Heart left ventricle (tissue), 16 donors: ENCODE measurements at regions not wholly inside any gene's neighbourhood (a gene's known extent, or its start where the extent isn't known, plus 50 kb on each side); places are given as distances from the start of the nearest gene placed in this dataset.

Source experiments
- ATAC-seq, 4 donors: fragments of 200-7000 bp; cut with Tn5 transposase; one replicate each; pipeline ENCODE4 v1.9.1; 2020 to 2022; ENCODE audit warnings: moderate library complexity in 4 of 4, mild to moderate bottlenecking in 3 of 4, moderate number of reproducible peaks in 1 of 4
- DNase-seq, 5 donors: peaks; one replicate each; pipeline ENCODE4 v3.0.0-alpha.2; 2020
- H3K27ac ChIP-seq, 12 donors: fragments of 200-600 bp; sonication (generic) in 4 of 12; one replicate each; pipeline versions ENCODE4 v1.5.0 to v1.8.0; 2016 to 2022; ENCODE audit warnings: mild to moderate bottlenecking in 2 of 12
- H3K27me3 ChIP-seq, 9 donors: fragments of 200-600 bp; sonication (generic) in 2 of 9; one replicate each; pipeline versions ENCODE4 v1.5.1 to v1.8.0; 2016 to 2022; ENCODE audit warnings: mild to moderate bottlenecking in 3 of 9
- H3K36me3 ChIP-seq, 9 donors: fragments of 200-600 bp; sonication (generic) in 2 of 9; one replicate each; pipeline versions ENCODE4 v1.5.0 to v1.8.0; 2018 to 2022; ENCODE audit warnings: mild to moderate bottlenecking in 2 of 9
- H3K4me1 ChIP-seq, 12 donors: fragments of 200-600 bp; sonication (generic) in 4 of 12; one replicate each; pipeline versions ENCODE4 v1.5.0 to v1.8.0; 2016 to 2022; ENCODE audit warnings: mild to moderate bottlenecking in 3 of 12
- H3K4me3 ChIP-seq, 12 donors: fragments of 200-600 bp; sonication (generic) in 4 of 12; one replicate each; pipeline versions ENCODE4 v1.5.0 to v1.8.0; 2017 to 2022; ENCODE audit warnings: mild to moderate bottlenecking in 9 of 12, moderate library complexity in 4 of 12
- H3K9me3 ChIP-seq, 12 donors: fragments of 200-600 bp; sonication (generic) in 4 of 12; one replicate each; pipeline versions ENCODE4 v1.5.0 to v1.8.0; 2016 to 2022; ENCODE audit warnings: mild to moderate bottlenecking in 1 of 12
- POLR2A ChIP-seq, 2 donors: fragments of 450-650 bp; IDR thresholded peaks; one replicate each; pipeline ENCODE4 v1.6.1; 2017; ENCODE audit warnings: antibody characterized with exemption in 2 of 2, mild to moderate bottlenecking in 2 of 2, moderate library complexity in 2 of 2
- WGBS, 4 donors: extraction: QIAGEN DNeasy Blood & Tissue Kit in 2 of 4; methylation state at CpG; one replicate each; pipeline versions ENCODE4 v1.1.5 to v1.1.7; 2013 to 2018; 5-methylcytosine and 5-hydroxymethylcytosine counted together
- intact Hi-C, 10 donors: fragments of 100-400 bp; cut with DNase I; formaldehyde crosslinking; loops; one replicate each; pipeline versions ENCODE4 v1.11.1 to v1.14.2; 2022
- TF ChIP-seq, protein P1 (sequence below), 12 donors: fragments of 200-600 bp; sonication (generic) in 4 of 12; IDR thresholded peaks; one replicate each; pipeline versions ENCODE4 v1.5.0 to v1.8.0; 2018 to 2022; ENCODE audit warnings: antibody characterized with exemption in 12 of 12, mild to moderate bottlenecking in 5 of 12
- donor health status: ischemic (EF 13 %, LVEDD 7.1; RV severe dilation, severe dysfunction).
- donor health status: healthy with polysubstance abuse.
- donor health status: DM: no; HTN: yes; CAD: no.
- donor health status: DM: no; HTN: no; CAD: no.
- donor health status: ischemic (EF 25% LVEDD 6.9; RV normal size, moderate dysfunction).
- donor health status: ischemic (EF 25% LVEDD 5.7; RV mildly dilated, moderate dysfunction).
- donor health status: healthy.
- donor health status: DM: yes; HTN: yes; CAD: no.
- donor health status: ischemic (EF 35%, LVEDD 5.7; RV mildly dilated, moderate dysfunction).
- donor health status: nonischemic (EF 11% LVEDD 7.7; RV severe dilation, severe dysfunction).
- donor health status: DM: yes; HTN: yes; CAD: no.
- donor health status: PGD.
- donor health status: ischemic (EF 29% LVEDD 5.4; RV normal size, mild dysfunction).
- donor health status: nonischemic (EF 23%, LVEDD 6.1; RV moderate dilation, normal function).

DNA sequence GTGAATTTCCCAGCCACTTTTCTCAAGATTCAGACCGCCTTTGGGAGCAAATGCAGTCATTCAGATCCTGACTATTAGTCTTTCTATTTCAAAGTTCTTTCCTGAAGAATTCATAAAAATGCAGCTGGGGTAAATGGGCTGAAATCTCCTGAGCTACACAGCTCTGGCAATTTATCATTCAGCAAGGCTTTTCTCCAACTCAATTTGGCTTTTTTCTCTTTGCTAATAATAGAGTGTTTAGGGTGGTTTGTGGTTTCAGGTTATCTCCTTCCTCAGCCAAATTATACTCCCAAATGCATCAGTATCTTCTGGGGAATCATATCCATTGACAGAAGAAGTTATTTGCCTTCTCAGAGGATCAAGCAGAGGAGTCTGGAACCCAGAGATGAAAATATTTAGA is 282.4 kb upstream of the SLC14A2 start:
- intact Hi-C loops: no loop called here
- no peaks in the 10 kb centered on the region for H3K27me3 ChIP-seq

DNA sequence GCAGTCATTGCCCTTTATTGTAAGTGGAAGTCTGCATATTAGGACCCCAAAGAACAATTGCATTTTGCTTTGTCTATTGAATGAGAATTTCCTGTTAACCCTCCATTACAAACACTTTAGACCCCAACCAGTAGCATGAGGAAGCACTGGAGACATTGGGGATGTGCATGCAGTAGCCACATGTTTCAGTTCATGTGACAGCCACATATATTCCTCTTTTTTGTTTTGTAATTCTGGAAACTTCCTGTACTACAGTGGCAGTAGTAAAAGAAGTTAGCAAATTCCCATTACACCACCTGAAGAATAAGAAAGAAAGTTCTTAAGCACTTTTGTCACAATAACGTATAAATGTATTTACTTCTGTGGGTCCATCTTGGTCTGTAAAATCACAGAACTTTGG is 281.1 kb upstream of the SLC14A2 start:
- WGBS, 4 donors: 88 to 93% (median 90%) methylated on average over 1 of the region's 1 CpG
- DNase-seq (no peak), ATAC-seq (no peak)
- peaks cover 0 to 14% (median 2%) of the 10 kb centered on the region in 12 donors for H3K4me1 ChIP-seq
- TF ChIP-seq, protein P1, sequence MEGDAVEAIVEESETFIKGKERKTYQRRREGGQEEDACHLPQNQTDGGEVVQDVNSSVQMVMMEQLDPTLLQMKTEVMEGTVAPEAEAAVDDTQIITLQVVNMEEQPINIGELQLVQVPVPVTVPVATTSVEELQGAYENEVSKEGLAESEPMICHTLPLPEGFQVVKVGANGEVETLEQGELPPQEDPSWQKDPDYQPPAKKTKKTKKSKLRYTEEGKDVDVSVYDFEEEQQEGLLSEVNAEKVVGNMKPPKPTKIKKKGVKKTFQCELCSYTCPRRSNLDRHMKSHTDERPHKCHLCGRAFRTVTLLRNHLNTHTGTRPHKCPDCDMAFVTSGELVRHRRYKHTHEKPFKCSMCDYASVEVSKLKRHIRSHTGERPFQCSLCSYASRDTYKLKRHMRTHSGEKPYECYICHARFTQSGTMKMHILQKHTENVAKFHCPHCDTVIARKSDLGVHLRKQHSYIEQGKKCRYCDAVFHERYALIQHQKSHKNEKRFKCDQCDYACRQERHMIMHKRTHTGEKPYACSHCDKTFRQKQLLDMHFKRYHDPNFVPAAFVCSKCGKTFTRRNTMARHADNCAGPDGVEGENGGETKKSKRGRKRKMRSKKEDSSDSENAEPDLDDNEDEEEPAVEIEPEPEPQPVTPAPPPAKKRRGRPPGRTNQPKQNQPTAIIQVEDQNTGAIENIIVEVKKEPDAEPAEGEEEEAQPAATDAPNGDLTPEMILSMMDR (IDR thresholded peaks at IDR 0.05): no peak
- no peak for TF ChIP-seq POLR2A (IDR thresholded peaks at IDR 0.05)
- intact Hi-C loops: no loop called here
- H3K27me3 ChIP-seq: no peaks in the 10 kb centered on the region
- no peaks in the 10 kb centered on the region for H3K9me3 ChIP-seq
- H3K36me3 ChIP-seq: no peaks in the 10 kb centered on the region
- no peak overlapping the region for H3K4me3 ChIP-seq
- no peak overlapping the region for H3K27ac ChIP-seq

More for the DNA sequence above, 282.4 kb upstream of the SLC14A2 start:
- DNase-seq: no peak
- Histone ChIP-seq H3K4me3 (no peak overlapping the region), H3K9me3 (no peaks in the 10 kb centered on the region), H3K4me1 (peaks cover 0 to 16% (median 3%) of the 10 kb centered on the region in 12 donors), H3K27ac (peak overlapping the region in 1 of 12 donors; percentile 19), H3K36me3 (no peaks in the 10 kb centered on the region)
- ATAC-seq: no peak
- TF ChIP-seq, protein P1 (IDR thresholded peaks at IDR 0.05): no peak
- 77 to 92% (median 85%) methylated on average over 1 of the region's 1 CpG for WGBS, 4 donors

DNA sequence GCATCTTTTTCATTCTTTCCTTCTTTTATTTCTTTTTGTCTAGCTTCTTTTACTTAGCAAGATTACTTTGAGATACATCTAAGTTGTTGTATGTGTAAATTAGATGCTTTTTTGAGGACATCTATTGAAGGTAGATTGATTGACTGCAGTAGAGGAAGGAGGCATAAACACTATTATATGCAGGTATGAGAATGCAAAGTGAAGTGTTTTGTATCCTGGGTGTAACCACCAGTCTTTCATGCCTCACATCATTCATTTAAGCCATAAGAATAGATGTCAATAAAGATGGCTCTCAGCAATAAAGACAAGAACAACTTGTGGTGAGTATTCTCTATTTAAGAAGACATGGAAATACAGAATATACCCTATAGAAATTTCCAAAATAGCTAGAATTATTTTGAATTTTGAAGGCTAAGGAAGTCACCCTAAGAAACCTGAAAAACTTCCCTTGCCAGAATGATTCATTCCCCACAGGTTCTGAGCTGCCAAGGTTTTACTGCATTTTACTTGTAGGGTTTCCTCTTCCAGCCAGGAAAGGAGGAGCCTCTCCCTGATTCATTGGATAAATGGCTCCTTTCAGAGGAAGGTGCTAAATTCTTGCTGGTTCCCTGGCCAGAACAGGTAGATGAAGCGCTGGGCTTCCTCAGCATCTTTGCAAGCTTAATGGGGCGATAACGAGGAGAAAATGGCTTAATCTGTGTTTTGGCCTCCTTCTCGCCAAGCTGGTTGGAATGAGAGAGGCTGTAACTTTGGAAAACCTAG is 279.8 kb upstream of the SLC14A2 start:
- intact Hi-C loops: no loop called here
- peaks cover 0 to 2% (median 0%) of the 10 kb centered on the region in 12 donors for H3K4me1 ChIP-seq
- H3K9me3 ChIP-seq: no peaks in the 10 kb centered on the region
- no peak for DNase-seq
- no peak overlapping the region for H3K27ac ChIP-seq
- H3K27me3 ChIP-seq: peaks cover 0 to 4% (median 0%) of the 10 kb centered on the region in 9 donors
- TF ChIP-seq, protein P1 (IDR thresholded peaks at IDR 0.05): no peak
- no peak for TF ChIP-seq POLR2A (IDR thresholded peaks at IDR 0.05)
- 61 to 76% (median 73%) methylated on average over 4 of the region's 4 CpGs for WGBS, 4 donors
- H3K4me3 ChIP-seq: no peak overlapping the region
- ATAC-seq: no peak
- no peaks in the 10 kb centered on the region for H3K36me3 ChIP-seq

DNA sequence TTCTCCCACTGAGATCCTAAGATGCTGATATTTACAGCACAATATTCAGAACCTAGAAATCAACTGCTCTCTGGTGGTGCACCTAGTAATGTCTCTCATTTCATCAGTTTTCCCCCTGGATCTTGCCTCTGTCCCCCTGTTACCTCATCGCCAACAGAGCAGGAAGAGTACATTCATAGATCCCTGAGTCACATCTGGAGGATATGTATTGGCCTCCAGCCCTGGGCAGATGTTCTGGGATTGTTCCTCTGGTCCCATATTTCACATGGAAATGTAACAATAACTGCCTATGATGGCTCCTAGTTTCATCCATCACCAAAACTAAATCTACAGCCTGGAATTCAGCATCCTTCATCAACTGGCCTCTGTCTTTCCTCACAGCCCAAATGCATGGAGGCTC is 278.8 kb upstream of the SLC14A2 start:
- ATAC-seq (no peak), DNase-seq (no peak)
- H3K27me3 ChIP-seq: peaks cover 0 to 4% (median 0%) of the 10 kb centered on the region in 9 donors
- H3K4me1 ChIP-seq: no peaks in the 10 kb centered on the region
- intact Hi-C loops: no loop called here
- no peak overlapping the region for H3K27ac ChIP-seq
- no peak overlapping the region for H3K4me3 ChIP-seq
- TF ChIP-seq POLR2A (IDR thresholded peaks at IDR 0.05): no peak
- TF ChIP-seq, protein P1 (IDR thresholded peaks at IDR 0.05): no peak
- 57 to 85% (median 73%) methylated on average over 1 of the region's 1 CpG for WGBS, 4 donors
- no peaks in the 10 kb centered on the region for H3K9me3 ChIP-seq
- no peaks in the 10 kb centered on the region for H3K36me3 ChIP-seq
